ENCODE measurements at regions not wholly inside any gene's neighbourhood (a gene's known extent, or its start where the extent isn't known, plus 50 kb on each side); places are given as distances from the start of the nearest gene placed in this dataset.

GRCh38 chr2:200013906-200014305 is 58.5 kb downstream of the MAIP1 start:
- no peak for DNase-seq (ENCODE audit: low spot score)

GRCh38 chr2:200021449-200022114 is 66.2 kb downstream of the MAIP1 start:
- no peak for DNase-seq (ENCODE audit: low spot score)

- DNase-seq (ENCODE audit: low spot score): no peak
These were observed 67.1 kb downstream of the MAIP1 start for GRCh38 chr2:200022511-200022910.

- DNase-seq (ENCODE audit: low spot score): no peak
These were observed 68.2 kb downstream of the MAIP1 start for GRCh38 chr2:200023570-200023969.

- DNase-seq (ENCODE audit: low spot score): no peak
These were observed 70.3 kb downstream of the MAIP1 start for GRCh38 chr2:200025717-200026116.

- DNase-seq (ENCODE audit: low spot score): no peak
These were observed 71.2 kb downstream of the MAIP1 start for GRCh38 chr2:200026332-200027230.

GRCh38 chr2:200028998-200029397 is 73.6 kb downstream of the MAIP1 start:
- DNase-seq (ENCODE audit: low spot score): no peak

- no peak for DNase-seq (ENCODE audit: low spot score)
These were observed 77.5 kb downstream of the MAIP1 start for GRCh38 chr2:200032895-200033294.

GRCh38 chr2:200033929-200034328 is 78.5 kb downstream of the MAIP1 start:
- no peak for DNase-seq (ENCODE audit: low spot score)

GRCh38 chr2:200034816-200035215 is 79.4 kb downstream of the MAIP1 start:
- no peak for DNase-seq (ENCODE audit: low spot score)

- DNase-seq (ENCODE audit: low spot score): no peak
These were observed 84.6 kb downstream of the MAIP1 start for GRCh38 chr2:200039724-200040650.

GRCh38 chr2:200040831-200041230 is 85.4 kb downstream of the MAIP1 start:
- DNase-seq (ENCODE audit: low spot score): no peak

GRCh38 chr2:200041639-200042038 is 86.3 kb downstream of the MAIP1 start:
- no peak for DNase-seq (ENCODE audit: low spot score)

- DNase-seq (ENCODE audit: low spot score): no peak
These were observed 86.8 kb downstream of the MAIP1 start for GRCh38 chr2:200042102-200042735.

GRCh38 chr2:200042944-200043343 is 87.6 kb downstream of the MAIP1 start:
- DNase-seq (ENCODE audit: low spot score): no peak

- no peak for DNase-seq (ENCODE audit: low spot score)
These were observed 89.1 kb downstream of the MAIP1 start for GRCh38 chr2:200044453-200044852.

- DNase-seq (ENCODE audit: low spot score): no peak
These were observed 93.0 kb downstream of the MAIP1 start for GRCh38 chr2:200048421-200048820.

GRCh38 chr2:200049086-200049485 is 93.7 kb downstream of the MAIP1 start:
- DNase-seq (ENCODE audit: low spot score): no peak

GRCh38 chr2:200050921-200051610 is 95.7 kb downstream of the MAIP1 start:
- DNase-seq (ENCODE audit: low spot score): no peak

- no peak for DNase-seq (ENCODE audit: low spot score)
These were observed 96.2 kb downstream of the MAIP1 start for GRCh38 chr2:200051611-200051945.

- DNase-seq (ENCODE audit: low spot score): no peak
These were observed 97.2 kb downstream of the MAIP1 start for GRCh38 chr2:200052627-200053026.
